Right renal cortex interstitium (tissue), 3 donors: ENCODE measurements at regions not wholly inside any gene's neighbourhood (a gene's known extent, or its start where the extent isn't known, plus 50 kb on each side); places are given as distances from the start of the nearest gene placed in this dataset.
"Not testable (repeated sequence)": the region's sequence is repeated elsewhere in the genome, so short reads cannot be mapped to it uniquely, and the experiment has no call there.

ENCODE experiments used
- DNase-seq, 3 donors: peaks; one replicate each; pipeline ENCODE4 v3.0.0-alpha.2; 2013; ENCODE audit warnings: low read depth in 3 of 3, low spot score in 2 of 3

GRCh38 chr1:224529844-224530243 lies 86.3 kb upstream of the CNIH3 start:
- no peak for DNase-seq

GRCh38 chr1:224533517-224533916 lies 82.6 kb upstream of the CNIH3 start:
- DNase-seq = no peak

GRCh38 chr1:224534731-224535130 lies 81.4 kb upstream of the CNIH3 start:
- DNase-seq = no peak

- no peak for DNase-seq
These were observed 80.5 kb upstream of the CNIH3 start for GRCh38 chr1:224535641-224536040.

GRCh38 chr1:224539971-224540370 lies 76.1 kb upstream of the CNIH3 start:
- DNase-seq = no peak

GRCh38 chr1:224540535-224540934 lies 75.6 kb upstream of the CNIH3 start:
- DNase-seq = no peak

GRCh38 chr1:224541072-224541790 lies 74.9 kb upstream of the CNIH3 start:
- DNase-seq = no peak

- no peak for DNase-seq
These were observed 74.1 kb upstream of the CNIH3 start for GRCh38 chr1:224541901-224542630.

- DNase-seq = no peak
These were observed 73.2 kb upstream of the CNIH3 start for GRCh38 chr1:224542783-224543440.

- no peak for DNase-seq
These were observed 72.7 kb upstream of the CNIH3 start for GRCh38 chr1:224543453-224543852.

- no peak for DNase-seq
These were observed 71.6 kb upstream of the CNIH3 start for GRCh38 chr1:224544346-224545110.

GRCh38 chr1:224545571-224545970 lies 70.5 kb upstream of the CNIH3 start:
- DNase-seq = no peak

GRCh38 chr1:224548676-224549075 lies 67.4 kb upstream of the CNIH3 start:
- DNase-seq = no peak

- DNase-seq = not testable (repeated sequence)
These were observed 64.9 kb upstream of the CNIH3 start for GRCh38 chr1:224551189-224551588.

GRCh38 chr1:224554056-224554455 lies 62.1 kb upstream of the CNIH3 start:
- no peak for DNase-seq

- no peak for DNase-seq
These were observed 61.4 kb upstream of the CNIH3 start for GRCh38 chr1:224554620-224555259.

GRCh38 chr1:224558904-224559303 lies 57.2 kb upstream of the CNIH3 start:
- no peak for DNase-seq

- no peak for DNase-seq
These were observed 56.0 kb upstream of the CNIH3 start for GRCh38 chr1:224559981-224560728.

GRCh38 chr1:224562881-224563280 lies 53.2 kb upstream of the CNIH3 start:
- not testable (repeated sequence) for DNase-seq

GRCh38 chr1:224563666-224564065 lies 52.5 kb upstream of the CNIH3 start:
- DNase-seq = no peak
